MCF 10A (cell line): ENCODE measurements at regions not wholly inside any gene's neighbourhood (a gene's known extent, or its start where the extent isn't known, plus 50 kb on each side); places are given as distances from the start of the nearest gene placed in this dataset.

Experiments
- BruUV-seq: library from RNA; stranded (reverse); fragments of 400-500 nt; replicated peaks from 2 replicates; lab custom pipeline; 2021; lab: Mats Ljungman, UMichigan
- CTCF ChIA-PET: fragments of 300-600 bp; sonication (Branson Sonifier 250); formaldehyde crosslinking; extraction: SDS; loops from one replicate; lab custom pipeline; 2021; ENCODE audit warnings: antibody characterized with exemption, inconsistent platforms; lab: Yijun Ruan, JAX
- POLR2A ChIA-PET: fragments of 300-600, 350-650 bp; sonication (Branson Sonifier 250); formaldehyde crosslinking; extraction: SDS; loops from one replicate; lab custom pipeline; 2020; ENCODE audit warnings: antibody characterized with exemption, inconsistent platforms; lab: Yijun Ruan, JAX
- DNase-seq: peaks from one replicate; pipeline ENCODE4 v3.0.0-alpha.2; 2018; ENCODE audit not compliant: unreplicated experiment
- H3K27ac Mint-ChIP-seq: one replicate; pipeline ENCODE4 v1.8.0; 2022; ENCODE audit warnings: mild to moderate bottlenecking, low read depth, mixed read lengths; ENCODE audit not compliant: unreplicated experiment
- H3K27me3 Mint-ChIP-seq: one replicate; pipeline ENCODE4 v1.8.0; 2022; ENCODE audit warnings: mixed read lengths; ENCODE audit not compliant: insufficient read depth, unreplicated experiment
- H3K36me3 Mint-ChIP-seq: one replicate; pipeline ENCODE4 v1.8.0; 2022; ENCODE audit warnings: mild to moderate bottlenecking, moderate library complexity, mixed read lengths; ENCODE audit not compliant: insufficient read depth, unreplicated experiment
- H3K4me1 Mint-ChIP-seq: one replicate; pipeline ENCODE4 v1.8.0; 2022; ENCODE audit warnings: mixed read lengths; ENCODE audit not compliant: insufficient read depth, unreplicated experiment
- H3K4me3 Mint-ChIP-seq: one replicate; pipeline ENCODE4 v1.8.0; 2022; ENCODE audit warnings: mild to moderate bottlenecking, moderate library complexity, mixed read lengths; ENCODE audit not compliant: unreplicated experiment
- H3K9me3 Mint-ChIP-seq: one replicate; pipeline ENCODE4 v1.8.0; 2022; ENCODE audit warnings: mixed read lengths; ENCODE audit not compliant: unreplicated experiment
- intact Hi-C: fragments of 100-400 bp; cut with micrococcal nuclease; formaldehyde crosslinking; loops from 2 replicates; pipeline ENCODE4 v1.14.1; 2022
- TF ChIP-seq, protein P1 (sequence below): fragments of 200-600 bp; IDR thresholded peaks from one replicate; pipeline ENCODE4 v1.8.0; 2022; ENCODE audit warnings: antibody characterized with exemption, mild to moderate bottlenecking; ENCODE audit not compliant: unreplicated experiment

DNA sequence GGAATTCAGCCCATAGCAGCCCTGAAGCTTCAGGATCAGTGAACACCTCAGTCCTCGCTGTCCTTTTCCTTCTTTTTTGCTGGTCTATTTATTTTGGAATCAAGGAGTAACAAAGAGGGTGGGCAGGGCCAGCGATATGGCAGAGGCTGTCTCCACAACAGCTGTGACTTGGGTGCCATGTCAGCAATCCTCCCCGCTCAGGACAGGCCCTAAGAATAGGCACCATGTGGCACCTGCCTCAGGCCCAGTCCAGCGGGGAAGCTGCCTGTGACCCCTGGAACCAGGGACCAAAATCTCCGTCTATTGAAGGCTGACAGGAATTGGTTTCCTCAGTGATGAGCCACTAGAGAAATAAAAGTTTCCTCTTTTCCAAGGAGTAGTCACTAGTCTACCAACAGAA lies 58.6 kb upstream of the TNR start:
- no TSS peak for BruUV-seq
- no peak for DNase-seq
- TF ChIP-seq, protein P1, sequence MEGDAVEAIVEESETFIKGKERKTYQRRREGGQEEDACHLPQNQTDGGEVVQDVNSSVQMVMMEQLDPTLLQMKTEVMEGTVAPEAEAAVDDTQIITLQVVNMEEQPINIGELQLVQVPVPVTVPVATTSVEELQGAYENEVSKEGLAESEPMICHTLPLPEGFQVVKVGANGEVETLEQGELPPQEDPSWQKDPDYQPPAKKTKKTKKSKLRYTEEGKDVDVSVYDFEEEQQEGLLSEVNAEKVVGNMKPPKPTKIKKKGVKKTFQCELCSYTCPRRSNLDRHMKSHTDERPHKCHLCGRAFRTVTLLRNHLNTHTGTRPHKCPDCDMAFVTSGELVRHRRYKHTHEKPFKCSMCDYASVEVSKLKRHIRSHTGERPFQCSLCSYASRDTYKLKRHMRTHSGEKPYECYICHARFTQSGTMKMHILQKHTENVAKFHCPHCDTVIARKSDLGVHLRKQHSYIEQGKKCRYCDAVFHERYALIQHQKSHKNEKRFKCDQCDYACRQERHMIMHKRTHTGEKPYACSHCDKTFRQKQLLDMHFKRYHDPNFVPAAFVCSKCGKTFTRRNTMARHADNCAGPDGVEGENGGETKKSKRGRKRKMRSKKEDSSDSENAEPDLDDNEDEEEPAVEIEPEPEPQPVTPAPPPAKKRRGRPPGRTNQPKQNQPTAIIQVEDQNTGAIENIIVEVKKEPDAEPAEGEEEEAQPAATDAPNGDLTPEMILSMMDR, result no peak
- Mint-ChIP-seq H3K27me3 (peaks cover 7% of the 10 kb centered on the region), H3K4me3 (no peak overlapping the region), H3K36me3 (no peaks in the 10 kb centered on the region), H3K4me1 (no peaks in the 10 kb centered on the region), H3K9me3 (no peaks in the 10 kb centered on the region), H3K27ac (no peak overlapping the region)
- intact Hi-C loops, result no loop called here
- POLR2A ChIA-PET, result no interaction called here
- CTCF ChIA-PET, result interaction anchor here (0.7 kb wide), 1 partner anchor 25 kb away, joined by 3 read pairs; no protein-coding TSS in a partner anchor

DNA sequence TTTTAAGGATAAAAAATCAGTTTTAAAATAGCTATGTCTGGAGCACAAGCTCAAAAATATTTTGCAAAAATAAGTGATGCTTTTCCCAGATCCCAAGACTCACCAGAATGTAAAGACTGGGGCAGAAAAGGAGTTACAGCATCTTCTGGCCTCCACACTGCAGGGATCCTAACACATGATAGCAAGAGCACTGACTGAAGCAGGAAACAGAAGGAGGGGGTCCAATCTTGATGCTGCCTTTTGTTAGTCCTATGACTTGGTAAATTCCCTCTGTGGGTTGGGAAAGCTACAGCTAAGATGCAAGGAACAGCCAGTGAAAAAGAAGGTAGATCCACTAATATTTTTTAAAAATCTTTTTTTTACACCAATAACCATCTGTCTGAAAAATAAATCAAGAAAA lies 54.2 kb upstream of the TNR start:
- H3K27ac Mint-ChIP-seq, result no peak overlapping the region
- H3K9me3 Mint-ChIP-seq, result no peaks in the 10 kb centered on the region
- TF ChIP-seq, protein P1, result no peak
- CTCF ChIA-PET, result interaction anchor here (0.5 to 1.5 kb wide), 5 partner anchors 9 to 905 kb away, joined by 3 to 4 read pairs (median 3); no protein-coding TSS in a partner anchor
- intact Hi-C loops, result no loop called here
- DNase-seq, result no peak
- POLR2A ChIA-PET, result interaction anchor here (1.1 kb wide), 1 partner anchor 9 kb away, joined by 4 read pairs; no protein-coding TSS in a partner anchor
- no peaks in the 10 kb centered on the region for H3K36me3 Mint-ChIP-seq
- H3K4me3 Mint-ChIP-seq, result no peak overlapping the region
- no peaks in the 10 kb centered on the region for H3K4me1 Mint-ChIP-seq
- H3K27me3 Mint-ChIP-seq, result peaks cover 34% of the 10 kb centered on the region
- no TSS peak for BruUV-seq

DNA sequence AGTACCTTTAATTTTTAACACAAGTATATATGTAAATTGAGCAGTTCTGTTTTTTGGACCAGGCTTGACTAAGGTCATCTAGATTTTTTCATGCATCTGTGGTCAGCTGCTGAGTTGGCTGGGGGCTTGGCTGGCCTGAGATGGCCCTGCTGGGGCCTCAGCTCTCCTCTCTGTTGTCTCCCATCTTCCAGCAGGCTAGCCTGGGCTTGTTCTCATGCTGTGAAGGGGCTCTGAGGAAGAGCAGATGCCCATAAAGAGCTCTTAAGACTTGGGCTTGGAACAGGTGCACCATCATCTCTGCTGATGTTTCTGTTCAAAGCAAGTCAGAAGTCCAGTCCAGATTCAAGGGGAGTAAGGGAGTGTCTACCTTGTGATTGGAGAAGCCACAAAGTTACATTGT lies 51.2 kb upstream of the TNR start:
- no peaks in the 10 kb centered on the region for H3K9me3 Mint-ChIP-seq
- H3K4me3 Mint-ChIP-seq, result no peak overlapping the region
- H3K27ac Mint-ChIP-seq, result no peak overlapping the region
- CTCF ChIA-PET, result interaction anchor here (0.6 to 1.3 kb wide), 2 partner anchors 52 to 85 kb away, joined by 3 read pairs; no protein-coding TSS in a partner anchor
- peaks cover 45% of the 10 kb centered on the region for H3K27me3 Mint-ChIP-seq
- H3K4me1 Mint-ChIP-seq, result no peaks in the 10 kb centered on the region
- TF ChIP-seq, protein P1, result no peak
- DNase-seq, result no peak
- POLR2A ChIA-PET, result no interaction called here
- intact Hi-C loops, result no loop called here
- no TSS peak for BruUV-seq
- no peaks in the 10 kb centered on the region for H3K36me3 Mint-ChIP-seq

DNA sequence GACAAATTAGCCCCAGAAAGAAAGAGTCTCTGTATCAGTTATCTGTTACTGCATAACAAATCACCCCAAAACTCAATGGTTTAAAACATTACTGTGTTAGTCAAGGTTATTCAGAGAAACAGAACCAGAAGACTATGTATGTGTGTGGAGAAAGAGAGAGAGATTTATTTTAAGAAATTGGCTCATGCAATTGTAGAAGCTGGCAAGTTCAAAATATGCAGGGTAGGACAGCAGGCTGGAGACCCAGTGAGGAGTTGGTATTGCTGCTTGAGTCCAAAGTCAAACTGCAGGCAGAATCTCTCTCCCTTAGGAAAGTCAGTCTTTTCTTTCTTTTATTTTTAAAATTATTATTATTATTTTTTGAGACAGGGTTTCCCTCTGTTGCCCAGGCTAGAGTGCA lies 50.2 kb upstream of the TNR start:
- Mint-ChIP-seq H3K27me3 (peaks cover 52% of the 10 kb centered on the region), H3K36me3 (no peaks in the 10 kb centered on the region), H3K4me3 (no peak overlapping the region), H3K4me1 (no peaks in the 10 kb centered on the region), H3K9me3 (no peaks in the 10 kb centered on the region), H3K27ac (no peak overlapping the region)
- CTCF ChIA-PET, result no interaction called here
- no TSS peak for BruUV-seq
- POLR2A ChIA-PET, result no interaction called here
- intact Hi-C loops, result no loop called here
- TF ChIP-seq, protein P1, result no peak
- DNase-seq, result no peak
